DMS79 treated with DMSO at 0.1 percent for 48 hours (cell line): ENCODE measurements at regions not wholly inside any gene's neighbourhood (a gene's known extent, or its start where the extent isn't known, plus 50 kb on each side); places are given as distances from the start of the nearest gene placed in this dataset.

Source experiments
- DNase-seq: peaks from one replicate; lab custom pipeline; 2025; lab: John Stamatoyannopoulos, UW

- DNase-seq, result no peak
Observed at GRCh38 chr2:15766303-15766861, 174.0 kb upstream of the MYCN start.

GRCh38 chr2:15766911-15767597, 173.3 kb upstream of the MYCN start:
- no peak for DNase-seq

DNA sequence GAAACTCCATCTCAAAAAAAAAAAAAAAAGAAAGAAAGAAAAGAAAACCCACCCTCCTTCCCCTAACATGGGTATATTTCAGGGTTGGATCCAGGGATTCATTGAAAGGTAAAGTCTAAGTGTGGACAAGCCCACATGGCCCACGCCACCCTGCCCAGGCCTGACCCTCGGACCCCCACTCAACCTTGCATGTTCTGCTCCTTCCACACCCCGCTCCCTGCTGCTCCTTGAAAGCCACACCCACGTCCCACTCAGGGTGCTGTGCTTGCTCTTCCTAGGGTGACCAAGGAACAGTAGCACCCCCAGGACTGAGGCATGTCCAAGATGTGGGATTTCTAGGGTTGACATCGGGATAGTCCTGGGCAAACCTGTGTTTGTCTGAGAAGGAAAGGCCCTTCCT, 172.7 kb upstream of the MYCN start:
- no peak for DNase-seq

GRCh38 chr2:15768142-15768541, 172.2 kb upstream of the MYCN start:
- DNase-seq, result no peak

DNA sequence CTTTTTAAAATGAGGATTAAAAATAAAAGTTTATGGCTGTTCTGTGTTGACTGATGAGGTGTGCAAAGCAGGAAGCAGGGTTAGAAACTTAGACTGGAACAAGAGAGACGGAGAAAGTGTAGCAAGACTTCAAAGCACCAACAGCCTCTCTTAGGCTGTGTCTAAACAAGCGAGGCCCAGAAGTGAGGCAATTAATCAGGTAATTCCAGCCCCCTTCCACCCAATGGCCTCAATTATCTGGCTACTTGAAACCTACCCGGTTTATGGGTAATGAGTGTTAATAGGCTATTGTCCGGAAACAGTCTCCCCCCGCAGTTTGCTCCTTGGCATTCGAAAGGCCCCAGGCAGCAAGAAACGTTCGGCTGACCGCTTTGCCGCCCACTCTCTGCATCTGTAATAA, 171.7 kb upstream of the MYCN start:
- DNase-seq, result no peak

GRCh38 chr2:15769235-15769634, 171.1 kb upstream of the MYCN start:
- no peak for DNase-seq

GRCh38 chr2:15769676-15770547, 170.4 kb upstream of the MYCN start:
- DNase-seq, result no peak

GRCh38 chr2:15770606-15771005, 169.7 kb upstream of the MYCN start:
- DNase-seq, result no peak

- DNase-seq, result no peak
Observed at GRCh38 chr2:15771124-15771523, 169.2 kb upstream of the MYCN start.

GRCh38 chr2:15772086-15772595, 168.2 kb upstream of the MYCN start:
- no peak for DNase-seq

DNA sequence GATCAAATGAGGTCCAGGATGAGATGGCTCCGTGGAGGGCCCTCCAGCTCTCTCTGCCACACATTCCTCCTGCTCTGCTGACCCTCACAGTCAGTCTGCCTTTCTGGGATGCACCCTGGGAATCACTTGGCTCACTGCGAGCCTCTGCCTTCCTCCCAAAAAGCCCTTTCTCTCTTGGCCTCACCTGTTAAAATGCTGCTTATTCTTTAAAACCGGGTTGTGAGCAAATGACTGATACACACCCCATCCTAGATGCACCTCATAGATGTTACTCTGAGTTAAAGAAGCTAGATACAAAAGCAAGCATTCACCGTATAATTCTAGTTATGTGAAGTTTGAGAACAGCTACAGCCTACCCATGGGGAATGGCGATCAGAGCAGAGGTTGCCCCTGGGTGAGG, 167.7 kb upstream of the MYCN start:
- no peak for DNase-seq

DNA sequence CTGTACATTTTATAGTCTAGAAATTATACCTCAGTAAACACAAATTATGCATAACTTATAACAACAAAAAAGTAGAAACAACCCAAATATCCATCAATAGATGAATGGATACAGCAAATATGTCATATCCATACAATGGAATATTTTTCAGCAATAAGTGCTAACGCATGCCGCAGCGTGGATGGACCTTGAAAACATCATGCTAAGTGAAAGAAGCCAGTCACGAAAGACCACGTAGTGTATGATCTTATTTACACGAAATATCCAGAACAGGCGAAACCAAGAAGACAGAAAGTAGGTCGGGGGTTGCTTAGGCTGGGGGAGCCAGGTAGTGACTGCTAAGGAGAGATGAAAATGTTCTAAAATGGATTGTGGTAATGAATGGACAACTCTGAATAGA, 167.1 kb upstream of the MYCN start:
- DNase-seq, result no peak

DNA sequence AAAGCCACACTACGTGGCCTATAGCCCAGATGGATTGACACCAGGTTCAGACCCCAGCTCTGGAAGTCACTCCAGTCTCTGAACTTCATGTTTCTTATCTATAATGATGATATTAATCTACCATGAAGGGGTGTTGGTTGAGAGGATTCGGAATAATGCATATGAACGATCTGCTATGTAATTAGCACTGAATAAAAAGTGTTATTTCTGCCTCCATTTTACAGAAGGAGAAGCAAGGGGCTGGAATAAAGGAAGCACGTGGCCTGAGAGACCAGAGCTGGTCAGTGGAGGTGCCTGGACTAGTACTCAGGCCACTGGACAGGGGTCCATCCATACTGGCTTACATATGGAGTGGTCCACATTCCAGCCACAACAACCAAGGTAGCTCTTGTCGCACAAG, 166.5 kb upstream of the MYCN start:
- no peak for DNase-seq

DNA sequence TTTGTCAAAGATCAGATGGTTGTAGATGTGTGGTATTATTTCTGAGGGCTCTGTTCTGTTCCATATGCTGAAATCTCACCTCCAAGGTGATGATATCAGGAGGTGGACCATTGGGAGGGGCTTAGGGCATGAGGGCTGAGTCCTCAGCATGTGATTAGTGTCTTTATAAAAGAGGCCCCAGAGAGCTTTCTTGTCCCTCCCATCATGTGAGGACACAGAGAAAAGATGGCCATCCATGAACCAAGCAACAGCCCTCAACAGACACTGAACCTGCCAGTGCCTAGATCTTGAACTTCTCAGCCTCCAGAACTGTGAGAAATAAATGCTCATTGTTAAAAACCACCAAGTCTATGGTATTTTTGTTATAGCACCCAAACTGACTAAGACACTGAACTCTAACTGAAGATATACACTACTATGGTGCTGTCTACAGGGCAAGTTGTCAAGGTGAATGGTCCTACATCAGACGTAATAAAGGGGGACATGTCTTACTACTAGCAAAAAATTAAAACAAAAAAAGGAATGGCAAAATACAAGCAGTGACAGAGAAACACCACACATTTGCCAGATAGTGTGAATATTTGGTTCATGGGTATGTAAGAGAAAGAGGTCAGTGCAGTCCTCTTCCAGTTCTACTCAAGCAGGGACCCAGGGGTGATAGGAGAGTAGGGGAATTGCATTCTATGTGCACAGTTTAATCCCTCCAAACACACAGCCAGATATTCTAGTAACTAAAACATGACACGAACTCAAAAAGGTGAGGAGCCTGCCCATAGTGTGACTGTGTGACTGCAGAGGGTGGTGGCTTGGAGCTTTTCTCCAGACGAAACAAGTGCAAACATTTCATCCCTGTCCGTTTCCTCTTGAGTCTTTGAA, 164.4 kb upstream of the MYCN start:
- no peak for DNase-seq

DNA sequence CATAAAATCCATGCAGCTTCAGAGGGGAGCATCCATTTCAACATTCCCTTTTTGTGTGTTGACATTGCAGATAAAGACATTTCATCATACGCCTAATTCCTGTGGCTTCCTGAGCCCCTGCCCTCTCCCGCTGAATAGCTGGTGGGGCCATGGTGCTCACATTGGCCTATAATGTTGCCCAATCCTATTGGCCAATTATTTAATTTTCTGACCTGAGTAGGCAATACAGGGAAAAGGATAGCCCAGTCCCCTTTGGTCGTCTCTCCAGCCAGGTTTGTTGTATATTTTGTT, 163.8 kb upstream of the MYCN start:
- DNase-seq, result no peak

DNA sequence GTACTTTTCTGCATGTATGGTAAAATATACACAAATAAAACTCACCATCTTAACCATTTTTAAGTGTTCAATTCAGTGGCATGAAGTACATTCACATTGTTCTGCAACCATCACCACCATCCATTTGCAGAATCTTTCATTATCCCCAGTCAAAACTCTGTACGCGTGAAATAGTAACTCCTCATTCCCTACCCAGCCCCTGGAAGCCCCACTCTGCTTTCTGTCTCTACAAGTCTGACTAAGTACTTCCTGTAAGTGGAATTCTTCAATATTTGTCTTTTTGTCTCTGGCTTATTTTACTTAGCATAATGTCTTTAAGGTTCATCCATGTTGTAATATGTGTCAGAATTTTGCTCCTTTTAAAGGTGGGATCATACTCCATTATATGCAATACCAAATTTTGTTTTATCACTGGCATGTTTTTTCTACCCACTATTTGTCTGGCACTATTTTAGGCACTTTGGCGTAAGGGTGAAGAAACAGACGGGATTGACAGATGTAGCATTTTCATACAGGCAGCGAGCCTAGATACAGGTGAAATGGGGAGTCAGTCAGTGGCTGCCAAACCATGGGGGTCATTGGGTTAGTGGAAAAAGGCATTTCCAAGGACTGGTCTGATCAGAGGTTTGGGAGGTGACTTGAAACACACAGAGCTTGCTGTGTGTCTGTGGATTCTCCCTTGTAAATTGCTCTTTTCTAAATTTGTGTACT, 163.2 kb upstream of the MYCN start:
- no peak for DNase-seq

- DNase-seq, result no peak
Observed at GRCh38 chr2:15777795-15778371, 162.5 kb upstream of the MYCN start.

DNA sequence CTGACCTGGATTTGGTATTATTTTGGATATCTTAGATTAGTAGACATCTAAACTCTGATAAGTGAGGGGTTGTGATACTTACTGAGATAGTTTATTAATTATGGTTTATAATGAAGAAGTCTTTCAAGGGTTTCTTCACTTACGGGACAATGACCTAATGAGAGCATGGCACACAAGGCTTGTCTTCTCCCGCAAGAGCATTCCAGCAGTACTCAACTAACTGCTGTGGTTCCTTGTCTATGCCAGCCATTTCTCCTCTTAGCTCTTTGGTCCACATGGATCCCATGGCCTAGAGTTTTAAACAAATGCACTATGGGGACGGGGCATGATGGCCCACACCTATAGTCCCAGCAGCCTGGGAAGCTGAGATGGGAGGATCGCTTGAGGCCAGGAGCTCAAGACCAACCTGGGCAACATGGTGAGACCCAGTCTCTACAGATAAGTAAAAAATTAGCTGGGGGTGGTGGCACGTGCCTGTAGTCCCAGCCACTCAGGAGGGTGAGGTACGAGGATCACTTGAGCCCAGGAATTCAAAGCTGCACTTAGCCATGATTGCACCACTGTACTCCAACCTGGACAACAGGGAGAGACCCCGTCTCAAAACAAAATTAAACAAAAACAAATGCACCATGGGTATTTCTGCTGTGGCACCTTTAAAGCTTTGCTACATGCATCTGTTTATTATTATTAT, 161.7 kb upstream of the MYCN start:
- DNase-seq, result no peak

DNA sequence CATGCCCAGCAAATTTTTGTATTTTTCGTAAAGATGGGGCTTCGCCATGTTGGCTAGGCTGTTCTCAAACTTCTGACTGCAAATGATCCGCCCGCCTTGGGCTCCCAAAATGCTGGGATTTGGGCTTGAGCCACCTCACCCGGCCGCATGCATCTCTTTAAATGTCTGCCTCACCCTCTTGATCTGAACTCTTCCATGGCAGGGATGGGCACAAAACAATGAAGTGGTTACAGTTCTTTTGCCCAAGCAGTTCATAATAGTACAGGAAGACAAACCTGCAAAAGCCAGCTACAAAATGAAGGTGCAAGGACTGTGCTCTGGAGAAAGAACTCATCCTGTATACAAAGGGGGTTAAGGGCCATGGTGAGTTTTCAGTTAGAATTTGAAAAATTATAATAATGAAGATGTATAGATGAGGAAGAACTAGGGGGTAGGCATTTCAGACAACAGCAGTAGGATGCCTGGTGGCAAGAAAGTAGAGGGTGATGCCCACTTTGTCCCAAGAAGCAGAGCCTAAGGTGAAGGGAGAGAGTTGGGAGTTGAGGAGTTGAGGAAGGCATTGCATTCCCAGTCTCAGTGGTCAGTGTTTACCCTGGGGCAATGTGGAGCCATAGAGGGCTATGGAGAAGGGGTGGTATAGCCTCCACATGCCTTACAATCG, 160.8 kb upstream of the MYCN start:
- no peak for DNase-seq

- no peak for DNase-seq
Observed at GRCh38 chr2:15780234-15780633, 160.1 kb upstream of the MYCN start.
